GM18870 (cell line): ENCODE measurements at regions not wholly inside any gene's neighbourhood (a gene's known extent, or its start where the extent isn't known, plus 50 kb on each side); places are given as distances from the start of the nearest gene placed in this dataset.

Experiments used
- ATAC-seq: cut with Tn5 transposase; IDR thresholded peaks from one replicate; pipeline ENCODE4 v1.9.1; 2021; ENCODE audit warnings: moderate library complexity; ENCODE audit not compliant: unreplicated experiment

GRCh38 chr7:20267482-20267881 is 50.3 kb upstream of the MACC1 start:
- ATAC-seq: no peak

GRCh38 chr7:20268824-20269223 is 51.6 kb upstream of the MACC1 start:
- no peak for ATAC-seq

DNA sequence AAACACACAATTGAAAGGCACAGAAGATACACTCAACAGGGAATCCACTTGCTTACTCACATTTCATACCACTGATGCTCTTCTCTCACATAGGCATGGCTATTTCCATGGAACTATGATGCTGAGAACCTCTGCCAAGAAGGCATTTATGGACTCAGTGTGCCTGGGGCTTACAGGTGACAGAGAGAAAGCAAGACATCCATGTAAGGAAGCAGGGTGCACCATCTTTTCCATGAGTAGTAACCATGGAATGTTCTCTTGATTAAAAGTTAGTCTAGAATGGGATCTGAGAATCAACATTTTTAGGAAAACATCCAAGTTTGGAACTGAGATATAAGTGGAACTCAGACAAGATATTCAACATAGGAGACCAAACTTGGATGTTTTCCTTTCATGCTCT is 52.5 kb upstream of the MACC1 start:
- ATAC-seq: no peak

GRCh38 chr7:20270371-20270770 is 53.2 kb upstream of the MACC1 start:
- no peak for ATAC-seq

GRCh38 chr7:20270867-20271266 is 53.7 kb upstream of the MACC1 start:
- peak; percentile 90 for ATAC-seq

DNA sequence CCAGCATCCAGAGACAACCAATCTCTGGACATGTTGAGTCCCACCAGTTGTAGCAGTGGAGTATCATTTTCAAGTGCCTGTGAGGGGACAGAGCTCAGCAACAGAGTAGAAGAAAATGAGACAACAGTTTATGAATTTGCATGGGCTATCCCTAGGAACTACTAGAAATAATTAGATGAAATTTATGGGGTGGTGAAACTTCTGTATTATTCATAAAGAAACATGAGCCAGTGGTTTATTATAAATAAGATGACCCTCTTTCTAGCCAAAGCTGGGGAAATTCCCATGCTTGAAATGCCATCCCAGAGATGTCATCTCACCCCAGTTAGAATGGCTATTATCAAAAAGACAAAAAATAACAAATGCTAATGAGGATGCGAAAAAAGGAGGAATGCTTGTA is 55.1 kb upstream of the ITGB8 start:
- no peak for ATAC-seq

DNA sequence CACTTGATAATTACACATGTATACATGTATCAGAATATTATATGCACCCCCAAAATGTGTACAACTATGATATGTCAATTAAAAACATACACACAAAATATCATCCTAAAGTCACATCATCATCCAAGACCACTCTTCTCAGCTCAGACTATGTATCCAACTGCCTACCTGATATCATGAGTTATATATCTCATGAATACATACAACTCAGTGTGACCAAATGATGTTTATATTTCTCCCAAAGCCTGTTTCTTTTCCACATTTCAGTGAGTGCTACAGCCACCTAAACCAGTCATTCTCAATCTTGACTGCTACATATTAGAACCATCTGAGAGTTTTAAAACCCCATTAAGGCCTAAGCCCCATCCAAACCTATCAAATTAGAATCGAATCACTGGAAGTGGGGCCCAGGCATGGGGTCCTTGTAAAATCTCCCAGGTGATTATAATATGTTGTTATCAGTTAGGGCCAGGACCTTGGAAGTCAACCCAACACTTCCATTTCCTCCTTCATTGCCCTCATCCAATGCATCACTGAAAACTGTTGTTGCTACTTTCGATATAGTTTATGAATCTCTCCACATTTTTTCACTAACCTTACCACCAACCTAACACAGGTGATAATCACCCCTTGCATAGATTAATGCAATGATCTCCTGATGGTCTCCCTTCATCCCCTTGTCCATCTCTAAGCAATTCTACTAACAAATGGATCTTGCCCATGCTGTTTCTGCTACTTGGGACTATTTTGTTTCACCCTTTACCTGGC is 53.8 kb upstream of the ITGB8 start:
- no peak for ATAC-seq

DNA sequence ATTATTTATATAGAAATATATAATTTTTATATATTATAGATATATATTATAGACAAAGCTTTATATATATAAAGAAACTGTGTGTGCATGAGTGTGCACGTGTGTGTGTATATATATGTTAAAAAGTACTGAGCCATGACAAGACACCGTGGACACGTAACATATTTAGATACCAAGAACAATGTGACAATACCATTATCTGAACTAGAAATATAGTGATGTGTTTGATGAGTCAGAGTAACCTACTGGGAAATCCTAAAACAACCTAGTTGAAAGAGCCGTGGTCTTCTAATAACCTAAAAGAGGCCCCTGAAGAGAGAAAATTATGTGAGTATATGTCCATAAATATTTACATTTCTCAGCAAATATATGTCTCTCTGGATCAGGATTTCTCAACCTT is 50.7 kb upstream of the ITGB8 start:
- ATAC-seq: no peak

DNA sequence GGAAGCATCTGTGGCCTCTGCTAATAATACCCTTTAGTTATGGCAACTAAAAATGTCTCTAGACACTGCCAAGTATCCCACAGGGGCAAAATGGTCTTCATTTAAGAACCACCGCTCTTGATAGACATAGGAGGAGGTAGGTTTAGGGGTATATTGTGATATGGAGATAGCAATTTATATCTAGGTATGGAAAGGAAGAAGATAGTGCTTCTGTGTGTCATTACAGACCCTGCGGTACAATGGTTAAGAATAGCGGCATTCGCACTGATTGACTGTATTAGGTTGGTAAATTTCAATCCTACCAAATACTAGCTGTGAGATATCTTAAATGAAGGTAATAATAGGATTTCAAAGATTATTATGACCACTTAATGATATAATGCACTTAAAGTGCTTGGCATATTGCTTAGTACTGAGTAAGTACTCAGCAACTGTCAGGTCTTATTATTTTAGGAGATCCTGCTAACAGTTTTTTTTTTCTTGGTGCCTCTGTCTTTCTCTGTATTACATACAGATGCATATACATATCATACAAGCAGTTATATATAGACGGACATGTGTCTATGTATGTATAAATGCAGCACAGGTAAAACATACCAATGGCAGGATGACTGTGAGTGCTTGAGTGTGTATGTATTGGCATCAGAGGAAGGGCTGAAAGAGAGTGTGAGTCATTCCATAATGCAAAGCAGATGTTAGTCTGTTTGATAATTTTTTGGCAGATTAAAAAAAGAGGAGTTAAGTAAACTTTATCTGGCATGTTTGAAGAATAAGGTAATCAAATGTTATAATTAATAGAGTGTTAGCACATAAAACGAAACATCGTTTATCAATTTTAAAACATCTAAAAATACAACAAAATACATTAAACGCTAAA is 50.0 kb upstream of the ITGB8 start:
- no peak for ATAC-seq
